Breast epithelium (tissue), 3 donors: ENCODE measurements at regions not wholly inside any gene's neighbourhood (a gene's known extent, or its start where the extent isn't known, plus 50 kb on each side); places are given as distances from the start of the nearest gene placed in this dataset.

Experiments used
- CTCF ChIP-seq, 3 donors: fragments of 450-650 bp; IDR thresholded peaks; one replicate each; pipeline ENCODE4 v1.5.1; 2016 to 2017; ENCODE audit warnings: antibody characterized with exemption in 3 of 3, mild to moderate bottlenecking in 3 of 3, moderate library complexity in 3 of 3
- POLR2A ChIP-seq: fragments of 450-650 bp; IDR thresholded peaks from one replicate; pipeline ENCODE4 v1.6.1; 2016; ENCODE audit warnings: antibody characterized with exemption, mild to moderate bottlenecking, moderate library complexity
- POLR2AphosphoS5 ChIP-seq, 3 donors: sonication (generic); formaldehyde crosslinking; IDR thresholded peaks; one replicate each; pipeline ENCODE4 v1.6.1; 2017; ENCODE audit warnings: antibody characterized with exemption in 3 of 3

- TF ChIP-seq CTCF (IDR thresholded peaks at IDR 0.05), result no peak
- TF ChIP-seq POLR2A, result no peak
- no peak for TF ChIP-seq POLR2AphosphoS5 (IDR thresholded peaks at IDR 0.05)
These were observed 2192.4 kb downstream of the TP53TG3F start for GRCh38 chr16:35651841-35652240.
